ENCODE measurements at regions not wholly inside any gene's neighbourhood (a gene's known extent, or its start where the extent isn't known, plus 50 kb on each side); places are given as distances from the start of the nearest gene placed in this dataset.
"Not testable (repeated sequence)": the region's sequence is repeated elsewhere in the genome, so short reads cannot be mapped to it uniquely, and the experiment has no call there.

- in situ Hi-C loops (cut with HindIII; ENCODE audit: low sequenced_read_pairs), result no loop called here
- no peak for DNase-seq (ENCODE audit: low spot score)
Observed at GRCh38 chr9:110121170-110121569, 86.8 kb downstream of the C9orf152 start.

- in situ Hi-C loops (cut with HindIII; ENCODE audit: low sequenced_read_pairs), result no loop called here
- no peak for DNase-seq (ENCODE audit: low spot score)
Observed at GRCh38 chr9:110123341-110124095, 84.4 kb downstream of the C9orf152 start.

- DNase-seq (ENCODE audit: low spot score), result no peak
- in situ Hi-C loops (cut with HindIII; ENCODE audit: low sequenced_read_pairs), result no loop called here
Observed at GRCh38 chr9:110124439-110124838, 83.5 kb downstream of the C9orf152 start.

- DNase-seq (ENCODE audit: low spot score), result no peak
- in situ Hi-C loops (cut with HindIII; ENCODE audit: low sequenced_read_pairs), result no loop called here
Observed at GRCh38 chr9:110125207-110125751, 82.7 kb downstream of the C9orf152 start.

- no peak for DNase-seq (ENCODE audit: low spot score)
- in situ Hi-C loops (cut with HindIII; ENCODE audit: low sequenced_read_pairs), result no loop called here
Observed at GRCh38 chr9:110125763-110126351, 82.1 kb downstream of the C9orf152 start.

- in situ Hi-C loops (cut with HindIII; ENCODE audit: low sequenced_read_pairs), result no loop called here
- DNase-seq (ENCODE audit: low spot score), result no peak
Observed at GRCh38 chr9:110126499-110126941, 81.4 kb downstream of the C9orf152 start.

GRCh38 chr9:110126986-110127864 is 80.7 kb downstream of the C9orf152 start:
- in situ Hi-C loops (cut with HindIII; ENCODE audit: low sequenced_read_pairs), result no loop called here

GRCh38 chr9:110128664-110129329 is 79.2 kb downstream of the C9orf152 start:
- DNase-seq (ENCODE audit: low spot score), result no peak
- in situ Hi-C loops (cut with HindIII; ENCODE audit: low sequenced_read_pairs), result no loop called here

More at GRCh38 chr9:110126986-110127864, 80.7 kb downstream of the C9orf152 start:
- DNase-seq (ENCODE audit: low spot score), result no peak

- DNase-seq (ENCODE audit: low spot score), result no peak
- in situ Hi-C loops (cut with HindIII; ENCODE audit: low sequenced_read_pairs), result no loop called here
Observed at GRCh38 chr9:110129425-110129824, 78.5 kb downstream of the C9orf152 start.

- in situ Hi-C loops (cut with HindIII; ENCODE audit: low sequenced_read_pairs), result no loop called here
- DNase-seq (ENCODE audit: low spot score), result no peak
Observed at GRCh38 chr9:110130211-110130610, 77.7 kb downstream of the C9orf152 start.

- in situ Hi-C loops (cut with HindIII; ENCODE audit: low sequenced_read_pairs), result no loop called here
Observed at GRCh38 chr9:110130791-110131416, 77.1 kb downstream of the C9orf152 start.

GRCh38 chr9:110131499-110131898 is 76.5 kb downstream of the C9orf152 start:
- in situ Hi-C loops (cut with HindIII; ENCODE audit: low sequenced_read_pairs), result no loop called here
- DNase-seq (ENCODE audit: low spot score), result no peak

More at GRCh38 chr9:110130791-110131416, 77.1 kb downstream of the C9orf152 start:
- no peak for DNase-seq (ENCODE audit: low spot score)

GRCh38 chr9:110132531-110132930 is 75.4 kb downstream of the C9orf152 start:
- DNase-seq (ENCODE audit: low spot score); in situ Hi-C loops (cut with HindIII; ENCODE audit: low sequenced_read_pairs): not testable (repeated sequence)

GRCh38 chr9:110133059-110133458 is 74.9 kb downstream of the C9orf152 start:
- DNase-seq (ENCODE audit: low spot score), result no peak
- in situ Hi-C loops (cut with HindIII; ENCODE audit: low sequenced_read_pairs), result no loop called here

- DNase-seq (ENCODE audit: low spot score), result no peak
- in situ Hi-C loops (cut with HindIII; ENCODE audit: low sequenced_read_pairs), result no loop called here
Observed at GRCh38 chr9:110133608-110134210, 74.2 kb downstream of the C9orf152 start.

- in situ Hi-C loops (cut with HindIII; ENCODE audit: low sequenced_read_pairs), result no loop called here
Observed at GRCh38 chr9:110135846-110136245, 72.1 kb downstream of the C9orf152 start.

GRCh38 chr9:110136802-110137201 is 71.2 kb downstream of the C9orf152 start:
- in situ Hi-C loops (cut with HindIII; ENCODE audit: low sequenced_read_pairs), result no loop called here
- DNase-seq (ENCODE audit: low spot score), result no peak

More at GRCh38 chr9:110135846-110136245, 72.1 kb downstream of the C9orf152 start:
- no peak for DNase-seq (ENCODE audit: low spot score)

GRCh38 chr9:110140276-110140675 is 67.7 kb downstream of the C9orf152 start:
- DNase-seq (ENCODE audit: low spot score), result no peak
- in situ Hi-C loops (cut with HindIII; ENCODE audit: low sequenced_read_pairs), result no loop called here
